IPS-18a (cell line): ENCODE measurements at regions not wholly inside any gene's neighbourhood (a gene's known extent, or its start where the extent isn't known, plus 50 kb on each side); places are given as distances from the start of the nearest gene placed in this dataset.

Experiments used
- H3K27ac ChIP-seq: one replicate; pipeline ENCODE4 v1.5.1; 2013; ENCODE audit warnings: low read length
- H3K27me3 ChIP-seq: one replicate; pipeline ENCODE4 v1.6.1; 2013; ENCODE audit warnings: mild to moderate bottlenecking, low read length; ENCODE audit not compliant: control insufficient read depth, insufficient read depth
- H3K36me3 ChIP-seq: one replicate; pipeline ENCODE4 v1.6.1; 2013; ENCODE audit warnings: low read depth, low read length; ENCODE audit not compliant: control insufficient read depth
- H3K4me1 ChIP-seq: one replicate; pipeline ENCODE4 v1.6.1; 2013; ENCODE audit warnings: low read depth, low read length; ENCODE audit not compliant: control insufficient read depth
- H3K4me3 ChIP-seq: one replicate; pipeline ENCODE4 v1.5.1; 2013; ENCODE audit warnings: low read length
- H3K9ac ChIP-seq: one replicate; pipeline ENCODE4 v1.6.1; 2013; ENCODE audit warnings: mild to moderate bottlenecking, low read length, moderate library complexity
- H3K9me3 ChIP-seq: one replicate; pipeline ENCODE4 v1.6.1; 2013; ENCODE audit warnings: low read depth, low read length; ENCODE audit not compliant: control insufficient read depth

DNA sequence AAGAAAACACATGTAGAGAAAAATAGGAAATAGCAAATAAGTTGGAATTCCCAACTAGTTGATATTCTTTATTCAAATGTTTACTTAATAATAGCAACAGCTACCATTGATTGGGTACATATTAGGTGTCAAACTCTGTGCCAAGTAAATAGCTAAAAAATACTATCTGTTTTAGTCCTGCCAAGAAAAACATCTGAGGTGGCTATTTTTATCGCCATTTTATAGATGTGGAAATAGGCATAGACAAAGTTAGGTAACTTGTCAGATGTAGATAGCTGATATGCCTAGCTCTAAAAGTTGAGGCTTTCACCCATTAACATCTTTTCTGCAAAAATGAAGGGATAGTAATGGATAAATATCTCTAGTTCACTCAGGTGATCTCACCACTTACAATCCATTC lies 549.2 kb upstream of the ID4 start:
- Histone ChIP-seq H3K27ac (no peak overlapping the region), H3K27me3 (no peaks in the 10 kb centered on the region), H3K36me3 (no peaks in the 10 kb centered on the region), H3K4me1 (no peaks in the 10 kb centered on the region), H3K9me3 (no peaks in the 10 kb centered on the region), H3K4me3 (no peak overlapping the region), H3K9ac (no peak overlapping the region)

GRCh38 chr6:19289457-19289856 lies 547.7 kb upstream of the ID4 start:
- Histone ChIP-seq H3K27me3 (no peaks in the 10 kb centered on the region), H3K9ac (no peak overlapping the region), H3K27ac (no peak overlapping the region), H3K4me1 (no peaks in the 10 kb centered on the region), H3K9me3 (no peaks in the 10 kb centered on the region), H3K4me3 (no peak overlapping the region), H3K36me3 (no peaks in the 10 kb centered on the region)

- Histone ChIP-seq H3K9ac (no peak overlapping the region), H3K36me3 (no peaks in the 10 kb centered on the region), H3K27me3 (no peaks in the 10 kb centered on the region), H3K27ac (no peak overlapping the region), H3K9me3 (no peaks in the 10 kb centered on the region), H3K4me1 (peaks cover 15% of the 10 kb centered on the region), H3K4me3 (no peak overlapping the region)
Observed at GRCh38 chr6:19297880-19298279, 539.3 kb upstream of the ID4 start.

DNA sequence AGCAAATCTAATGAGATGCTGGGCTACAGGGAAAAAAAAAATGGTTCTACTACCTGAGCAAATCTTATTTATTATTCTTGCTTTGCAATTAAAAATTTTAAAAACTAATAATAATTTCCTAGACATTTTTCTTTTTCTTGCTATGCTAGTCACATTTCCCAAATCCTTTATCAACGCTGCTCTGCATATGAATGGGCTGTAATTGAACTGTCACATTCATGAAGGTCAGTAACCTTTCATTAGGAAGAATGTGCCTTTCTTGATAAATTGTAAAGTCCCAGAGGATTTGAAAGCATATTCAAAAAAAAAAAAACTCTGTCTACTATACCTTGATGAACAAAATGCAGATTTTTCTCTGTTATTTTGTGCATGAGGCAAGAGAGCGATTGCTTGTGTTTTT lies 538.7 kb upstream of the ID4 start:
- no peaks in the 10 kb centered on the region for H3K9me3 ChIP-seq
- no peak overlapping the region for H3K27ac ChIP-seq
- no peak overlapping the region for H3K9ac ChIP-seq
- H3K4me3 ChIP-seq = no peak overlapping the region
- H3K4me1 ChIP-seq = peaks cover 15% of the 10 kb centered on the region
- H3K27me3 ChIP-seq = no peaks in the 10 kb centered on the region
- H3K36me3 ChIP-seq = no peaks in the 10 kb centered on the region

- no peak overlapping the region for H3K27ac ChIP-seq
- H3K27me3 ChIP-seq = no peaks in the 10 kb centered on the region
- no peaks in the 10 kb centered on the region for H3K9me3 ChIP-seq
- no peak overlapping the region for H3K9ac ChIP-seq
- no peaks in the 10 kb centered on the region for H3K36me3 ChIP-seq
- H3K4me3 ChIP-seq = no peak overlapping the region
- H3K4me1 ChIP-seq = peaks cover 15% of the 10 kb centered on the region
Observed at GRCh38 chr6:19299129-19299528, 538.0 kb upstream of the ID4 start.

DNA sequence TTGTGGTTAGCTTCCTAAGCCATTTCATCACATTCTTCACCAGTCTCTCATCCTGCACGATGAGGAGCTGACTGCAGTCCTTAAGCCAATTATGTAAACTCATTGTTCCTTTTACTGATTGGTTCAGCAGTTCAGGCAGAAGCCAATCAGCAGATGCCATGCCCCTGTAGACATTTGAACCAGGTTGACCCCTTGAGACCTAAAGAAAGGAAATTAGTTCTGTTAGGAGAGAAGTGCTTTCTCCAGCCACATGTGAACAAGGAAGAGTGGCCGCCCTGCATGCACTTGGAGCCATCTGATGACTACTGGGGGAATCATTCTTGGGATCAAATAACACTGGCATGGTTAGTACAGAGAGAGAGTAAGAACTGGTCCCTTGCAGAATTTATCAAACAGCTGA lies 535.2 kb upstream of the ID4 start:
- Histone ChIP-seq H3K27ac (no peak overlapping the region), H3K4me1 (peaks cover 15% of the 10 kb centered on the region), H3K9me3 (no peaks in the 10 kb centered on the region), H3K4me3 (no peak overlapping the region), H3K9ac (no peak overlapping the region), H3K36me3 (no peaks in the 10 kb centered on the region), H3K27me3 (no peaks in the 10 kb centered on the region)

GRCh38 chr6:19303383-19303782 lies 533.8 kb upstream of the ID4 start:
- H3K4me3 ChIP-seq = no peak overlapping the region
- peaks cover 9% of the 10 kb centered on the region for H3K4me1 ChIP-seq
- H3K27ac ChIP-seq = no peak overlapping the region
- no peaks in the 10 kb centered on the region for H3K36me3 ChIP-seq
- no peaks in the 10 kb centered on the region for H3K9me3 ChIP-seq
- no peaks in the 10 kb centered on the region for H3K27me3 ChIP-seq
- no peak overlapping the region for H3K9ac ChIP-seq

DNA sequence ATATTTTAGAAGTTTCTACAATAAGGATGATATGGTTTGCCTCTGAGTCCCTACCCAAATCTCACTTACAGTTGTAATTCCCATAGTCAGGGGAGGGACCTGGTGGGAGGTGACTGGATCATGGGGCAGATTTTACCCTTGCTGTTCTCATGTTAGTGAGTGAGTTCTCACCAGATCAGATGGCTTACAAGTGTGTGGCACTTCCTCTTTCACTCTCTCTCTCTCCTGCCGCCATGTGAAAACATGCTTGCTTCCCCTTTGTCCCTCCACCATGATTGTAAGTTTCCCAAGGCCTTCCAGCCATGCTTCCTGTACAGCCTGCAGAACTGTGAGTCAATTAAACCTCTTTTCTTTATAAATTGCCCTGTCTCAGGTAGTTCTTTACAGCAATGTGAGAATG lies 527.5 kb upstream of the ID4 start:
- no peak overlapping the region for H3K4me3 ChIP-seq
- H3K36me3 ChIP-seq = no peaks in the 10 kb centered on the region
- H3K9ac ChIP-seq = no peak overlapping the region
- H3K27me3 ChIP-seq = no peaks in the 10 kb centered on the region
- H3K4me1 ChIP-seq = peaks cover 16% of the 10 kb centered on the region
- H3K27ac ChIP-seq = no peak overlapping the region
- H3K9me3 ChIP-seq = no peaks in the 10 kb centered on the region

DNA sequence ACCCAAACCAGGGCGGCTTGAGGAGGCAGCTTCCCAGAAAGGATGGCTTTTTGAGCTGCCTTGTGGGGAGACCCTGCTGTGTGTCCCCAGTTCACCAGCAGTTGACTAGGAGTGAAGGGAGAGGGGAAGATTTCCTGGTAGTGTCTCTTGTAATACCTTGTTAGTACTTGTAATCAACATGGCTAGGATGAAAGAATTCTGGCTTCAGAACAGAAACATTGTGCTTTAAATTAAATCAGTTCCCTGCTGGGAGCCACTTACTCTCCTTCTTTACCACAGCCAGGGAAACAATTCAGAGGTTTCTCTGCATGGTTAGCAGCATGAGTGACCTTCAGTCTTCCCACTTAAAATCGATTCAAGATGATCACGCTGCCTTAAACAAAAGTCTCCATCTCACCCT lies 525.4 kb upstream of the ID4 start:
- H3K36me3 ChIP-seq = no peaks in the 10 kb centered on the region
- peak overlapping the region; percentile 22 for H3K4me3 ChIP-seq
- H3K9me3 ChIP-seq = no peaks in the 10 kb centered on the region
- H3K4me1 ChIP-seq = peaks cover 16% of the 10 kb centered on the region
- peak overlapping the region; percentile 54 for H3K27ac ChIP-seq
- H3K9ac ChIP-seq = peak overlapping the region; percentile 39
- H3K27me3 ChIP-seq = no peaks in the 10 kb centered on the region

DNA sequence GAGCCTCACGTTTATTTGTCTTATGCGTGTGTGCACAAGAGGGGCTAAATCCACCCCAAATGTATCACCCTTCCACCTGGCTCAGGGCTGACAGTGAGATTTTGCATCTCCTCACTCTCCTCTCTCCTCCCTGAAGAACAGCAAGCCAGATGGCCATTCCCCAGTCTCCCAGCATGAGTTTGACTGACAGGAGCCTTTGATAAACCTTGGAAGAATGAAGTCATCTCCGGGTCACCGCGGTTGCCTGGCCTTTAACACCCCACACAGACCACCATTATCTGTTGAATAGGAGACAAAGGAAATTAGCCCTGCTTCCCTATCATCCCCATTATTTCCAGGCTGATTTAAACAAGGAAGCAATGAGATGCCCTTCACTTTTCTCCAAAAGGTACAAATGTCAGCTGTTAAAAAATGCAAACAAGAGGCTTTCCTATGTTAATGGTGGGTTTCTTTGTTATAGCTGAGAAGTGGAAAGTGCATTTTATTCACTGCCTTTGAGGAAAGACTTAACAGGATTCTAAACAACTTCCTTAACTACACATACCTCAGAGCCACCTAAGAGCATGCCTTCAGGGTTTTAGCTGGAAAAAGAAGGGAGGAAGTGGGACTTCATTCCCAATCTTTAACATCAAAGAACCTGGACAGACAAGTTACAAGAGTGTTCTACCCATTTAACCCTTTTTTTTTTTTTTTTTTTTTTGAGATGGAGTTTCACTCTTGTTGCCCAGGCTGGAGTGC lies 524.8 kb upstream of the ID4 start:
- no peaks in the 10 kb centered on the region for H3K36me3 ChIP-seq
- H3K9me3 ChIP-seq = no peaks in the 10 kb centered on the region
- H3K9ac ChIP-seq = peak overlapping the region; percentile 39
- no peaks in the 10 kb centered on the region for H3K27me3 ChIP-seq
- peak overlapping the region; percentile 60 for H3K27ac ChIP-seq
- peak overlapping the region; percentile 21 for H3K4me3 ChIP-seq
- H3K4me1 ChIP-seq = peaks cover 16% of the 10 kb centered on the region

- Histone ChIP-seq H3K9ac (no peak overlapping the region), H3K36me3 (no peaks in the 10 kb centered on the region), H3K9me3 (no peaks in the 10 kb centered on the region), H3K27me3 (no peaks in the 10 kb centered on the region), H3K4me1 (peaks cover 5% of the 10 kb centered on the region), H3K27ac (no peak overlapping the region), H3K4me3 (no peak overlapping the region)
Observed at GRCh38 chr6:19317431-19317986, 519.7 kb upstream of the ID4 start.

DNA sequence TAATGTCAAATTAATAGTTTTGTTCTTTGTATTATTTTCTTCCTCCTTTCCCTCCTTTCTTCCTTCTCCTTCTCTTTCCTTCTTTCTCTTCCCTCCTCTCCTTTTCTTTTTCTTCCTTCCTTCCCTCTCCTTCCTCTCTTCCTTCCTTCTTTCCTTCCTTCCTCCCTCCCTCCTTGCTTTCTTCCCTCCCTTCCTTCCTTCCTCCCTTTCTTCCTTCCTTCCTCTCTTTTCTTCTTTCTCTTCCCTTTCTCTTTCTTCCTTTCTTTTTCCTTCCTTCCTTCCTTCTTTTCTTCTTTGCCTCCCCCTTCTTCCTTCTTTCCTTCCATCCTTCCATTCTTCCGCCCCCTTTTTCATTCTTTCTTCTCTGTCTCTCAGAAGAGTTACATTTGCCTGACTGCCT lies 518.2 kb upstream of the ID4 start:
- H3K4me3 ChIP-seq = no peak overlapping the region
- no peak overlapping the region for H3K9ac ChIP-seq
- H3K4me1 ChIP-seq = peaks cover 4% of the 10 kb centered on the region
- no peaks in the 10 kb centered on the region for H3K36me3 ChIP-seq
- H3K9me3 ChIP-seq = no peaks in the 10 kb centered on the region
- H3K27ac ChIP-seq = no peak overlapping the region
- H3K27me3 ChIP-seq = no peaks in the 10 kb centered on the region
